B cell (primary cell): ENCODE measurements at regions not wholly inside any gene's neighbourhood (a gene's known extent, or its start where the extent isn't known, plus 50 kb on each side); places are given as distances from the start of the nearest gene placed in this dataset.
"Not testable (repeated sequence)": the region's sequence is repeated elsewhere in the genome, so short reads cannot be mapped to it uniquely, and the experiment has no call there.

Experiments
- ATAC-seq: fragments of 200-7000 bp; cut with Tn5 transposase; one replicate; pipeline ENCODE4 v1.10.0; 2021; ENCODE audit warnings: low read depth, mild to moderate bottlenecking, moderate number of reproducible peaks, moderate library complexity
- CTCF ChIA-PET: fragments of 350-600 bp; sonication (Branson Sonifier 250); formaldehyde crosslinking; loops from one replicate; lab custom pipeline; 2021; ENCODE audit warnings: antibody characterized with exemption, inconsistent platforms; lab: Charles Lee
- POLR2A ChIA-PET: fragments of 350-600 bp; sonication (Branson Sonifier 250); formaldehyde crosslinking; loops from one replicate; lab custom pipeline; 2021; ENCODE audit warnings: antibody characterized with exemption; lab: Charles Lee
- DNase-seq: peaks from one replicate; pipeline ENCODE4 v3.0.0; 2013
- H2AFZ ChIP-seq: 2 replicates; pipeline ENCODE4 v1.6.1; 2012; ENCODE audit warnings: mild to moderate bottlenecking, low read depth, low read length; ENCODE audit not compliant: insufficient read depth, poor library complexity, severe bottlenecking
- H3K27ac ChIP-seq, 2 donors: 1 replicate in 1 of 2; 2 replicates in 1 of 2; pipeline ENCODE4 v1.5.1; 2012 to 2013; ENCODE audit warnings: low read length in 2 of 2, mild to moderate bottlenecking in 2 of 2, moderate library complexity in 1 of 2
- H3K27me3 ChIP-seq, 4 experiments: fragments of 200-600 bp in 1 of 4; sonication (generic) in 1 of 4; replicated peaks in 1 of 4; 1 replicate in 2 of 4; 2 replicates in 2 of 4; pipeline versions ENCODE4 v1.6.1 to v1.7.0; 2013 to 2016; ENCODE audit warnings: low read length in 3 of 4, mild to moderate bottlenecking in 2 of 4, mixed read lengths in 1 of 4, moderate library complexity in 1 of 4; ENCODE audit not compliant: insufficient read depth in 4 of 4, control insufficient read depth in 3 of 4; ENCODE audit errors: control extremely low read depth in 1 of 4
- H3K36me3 ChIP-seq, 2 experiments: replicated peaks in 1 of 2; 1 replicate in 1 of 2; 2 replicates in 1 of 2; pipeline versions ENCODE4 v1.6.1 to v1.7.1; 2013; ENCODE audit warnings: low read length in 1 of 2; ENCODE audit not compliant: insufficient read depth in 2 of 2, control insufficient read depth in 1 of 2; ENCODE audit errors: control extremely low read depth in 1 of 2, extremely low read depth in 1 of 2
- H3K4me1 ChIP-seq, 2 donors: fragments of 200-600 bp in 1 of 2; sonication (generic) in 1 of 2; 1 replicate in 1 of 2; 2 replicates in 1 of 2; pipeline versions ENCODE4 v1.5.1 to v1.6.1; 2013 to 2017; ENCODE audit warnings: low read length in 2 of 2; ENCODE audit not compliant: control insufficient read depth in 2 of 2, insufficient read depth in 2 of 2
- H3K4me2 ChIP-seq: replicated peaks from 2 replicates; pipeline ENCODE3; 2012; ENCODE audit warnings: mild to moderate bottlenecking, low read depth, low read length; ENCODE audit not compliant: poor library complexity, severe bottlenecking
- H3K4me3 ChIP-seq, 5 experiments: fragments of 200-600 bp in 1 of 5; sonication (generic) in 1 of 5; 1 replicate in 3 of 5; 2 replicates in 2 of 5; pipeline versions ENCODE4 v1.5.1 to v1.7.0; 2011 to 2016; ENCODE audit warnings: low read length in 4 of 5, mild to moderate bottlenecking in 4 of 5, low read depth in 2 of 5, control low read depth in 1 of 5, moderate library complexity in 1 of 5; ENCODE audit not compliant: insufficient read depth in 1 of 5; ENCODE audit errors: control extremely low read depth in 1 of 5, extremely low read depth in 1 of 5
- H3K79me2 ChIP-seq: fragments of 200-600 bp; sonication (generic); one replicate; pipeline ENCODE4 v1.6.0; 2016; ENCODE audit warnings: low read length; ENCODE audit not compliant: control insufficient read depth, insufficient read depth
- H3K9ac ChIP-seq: fragments of 200-600 bp; sonication (generic); 2 replicates; pipeline ENCODE4 v1.6.1; 2017; ENCODE audit warnings: mild to moderate bottlenecking, low read length, moderate library complexity
- H3K9me3 ChIP-seq, 3 donors: one replicate each; pipeline versions ENCODE4 v1.6.1 to v1.7.1; 2013; ENCODE audit warnings: low read length in 2 of 3; ENCODE audit not compliant: control insufficient read depth in 2 of 3, insufficient read depth in 1 of 3; ENCODE audit errors: control extremely low read depth in 1 of 3
- H4K20me1 ChIP-seq: 2 replicates; pipeline ENCODE4 v1.6.0; 2012; ENCODE audit warnings: mild to moderate bottlenecking, low read length; ENCODE audit not compliant: insufficient read depth, control insufficient read depth, poor library complexity, severe bottlenecking
- H3K27ac Mint-ChIP-seq: one replicate; pipeline ENCODE4 v1.8.0; 2021; ENCODE audit warnings: mixed read lengths
- H3K27me3 Mint-ChIP-seq: one replicate; pipeline ENCODE4 v1.8.0; 2021; ENCODE audit warnings: mixed read lengths
- H3K4me1 Mint-ChIP-seq: one replicate; pipeline ENCODE4 v1.8.0; 2021; ENCODE audit warnings: mixed read lengths
- H3K4me3 Mint-ChIP-seq: one replicate; pipeline ENCODE4 v1.8.0; 2021; ENCODE audit warnings: mixed read lengths
- H3K9me3 Mint-ChIP-seq: one replicate; pipeline ENCODE4 v1.8.0; 2022; ENCODE audit warnings: mixed read lengths; ENCODE audit not compliant: insufficient read depth
- whole genome bisulfite sequencing: methylation state at CpG from one replicate; pipeline ENCODE4 v1.1.5; 2013; ENCODE audit warnings: missing lambda C conversion rate; ENCODE audit not compliant: insufficient coverage; 5-methylcytosine and 5-hydroxymethylcytosine counted together
- intact Hi-C: fragments of 100-400 bp; cut with micrococcal nuclease; formaldehyde crosslinking; loops from one replicate; pipeline ENCODE4 v1.10.0; 2022

DNA sequence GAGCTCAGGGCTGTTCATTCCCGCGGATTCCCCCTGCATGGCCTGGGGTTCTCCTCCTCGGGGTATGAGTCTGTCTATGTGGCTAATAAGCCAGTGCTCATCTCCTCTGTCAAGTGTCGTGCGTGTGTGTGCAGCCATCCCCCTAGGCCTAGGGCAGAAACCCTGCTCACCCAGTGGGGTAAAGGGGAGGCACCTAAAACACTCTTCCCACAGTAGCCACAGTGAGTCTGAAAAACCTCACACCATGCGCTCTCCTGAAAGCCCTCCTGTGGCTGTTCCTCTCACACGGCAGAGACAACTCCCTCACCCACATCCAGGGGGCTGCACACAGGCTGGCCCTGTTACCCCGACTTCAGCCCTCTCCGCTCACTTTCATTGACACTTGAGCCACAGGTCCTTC is 71.0 kb upstream of the GOLGA6L22 start:
- H3K4me3 Mint-ChIP-seq, POLR2A ChIA-PET, H3K4me1 Mint-ChIP-seq, ATAC-seq, H3K9me3 ChIP-seq, DNase-seq, H3K9me3 Mint-ChIP-seq, H3K27me3 ChIP-seq, H3K79me2 ChIP-seq, H3K4me3 ChIP-seq, H3K9ac ChIP-seq, H2AFZ ChIP-seq, H3K4me1 ChIP-seq, CTCF ChIA-PET, intact Hi-C loops, H3K36me3 ChIP-seq, H4K20me1 ChIP-seq, H3K27ac Mint-ChIP-seq, H3K27ac ChIP-seq, H3K27me3 Mint-ChIP-seq, H3K4me2 ChIP-seq: not testable (repeated sequence)
- WGBS = no CpG with 5 or more reads among the region's 9 CpGs

DNA sequence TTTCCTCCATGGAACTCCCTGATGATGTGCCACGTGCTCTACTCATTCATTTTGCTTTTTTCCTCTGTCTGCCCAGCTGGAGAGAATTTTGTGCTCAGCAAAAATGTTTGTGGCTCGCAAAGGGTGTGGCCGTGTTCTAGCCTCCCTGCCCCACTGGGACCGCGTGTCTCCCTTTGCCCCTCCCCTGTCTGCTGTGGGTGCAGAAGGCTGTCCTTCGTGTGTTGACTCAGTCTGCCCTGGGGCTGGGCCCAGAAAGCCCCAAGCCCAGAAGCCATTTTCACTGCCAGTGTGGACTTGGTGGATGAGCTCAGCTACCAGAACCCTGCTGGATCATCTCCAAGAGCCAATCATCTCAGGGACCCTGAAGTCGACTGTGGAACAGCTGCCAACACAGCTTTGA is 70.3 kb upstream of the GOLGA6L22 start:
- intact Hi-C loops, H3K27ac ChIP-seq, H3K79me2 ChIP-seq, H3K27me3 ChIP-seq, CTCF ChIA-PET, H3K27ac Mint-ChIP-seq, H4K20me1 ChIP-seq, POLR2A ChIA-PET, DNase-seq, H3K9me3 ChIP-seq, H3K4me3 Mint-ChIP-seq, H3K4me1 Mint-ChIP-seq, H3K27me3 Mint-ChIP-seq, H3K4me1 ChIP-seq, H3K4me3 ChIP-seq, ATAC-seq, H3K4me2 ChIP-seq, H3K9ac ChIP-seq, H3K36me3 ChIP-seq, H2AFZ ChIP-seq, H3K9me3 Mint-ChIP-seq: not testable (repeated sequence)
- WGBS = no CpG with 5 or more reads among the region's 7 CpGs

DNA sequence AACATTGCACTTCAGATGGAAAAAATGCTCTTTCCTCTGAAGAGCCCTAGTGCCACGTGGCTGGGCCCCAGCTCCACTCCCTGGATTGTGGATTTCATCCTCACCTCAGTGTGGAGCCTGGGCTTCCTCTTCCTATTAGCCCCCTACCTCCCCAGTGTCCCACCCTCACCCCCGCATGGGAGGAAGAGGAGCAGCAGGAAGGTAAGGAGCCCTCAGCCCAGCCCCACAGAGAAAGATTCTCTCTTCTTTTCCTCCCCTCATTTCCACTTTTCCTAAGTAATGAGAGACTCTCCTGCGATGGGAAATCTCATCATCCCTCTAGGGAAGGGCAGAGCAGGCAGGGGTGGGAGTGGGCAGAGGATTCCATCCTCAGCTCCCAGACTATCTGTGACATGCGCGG is 57.5 kb upstream of the GOLGA6L22 start:
- H3K4me1 ChIP-seq, H3K27ac Mint-ChIP-seq, DNase-seq, intact Hi-C loops, H3K4me1 Mint-ChIP-seq, H3K9me3 Mint-ChIP-seq, H3K4me3 Mint-ChIP-seq, H3K9ac ChIP-seq, H3K27me3 Mint-ChIP-seq, H3K27ac ChIP-seq, CTCF ChIA-PET, H3K4me2 ChIP-seq, POLR2A ChIA-PET, H4K20me1 ChIP-seq, H3K36me3 ChIP-seq, H3K4me3 ChIP-seq, ATAC-seq, H3K9me3 ChIP-seq, H3K27me3 ChIP-seq, H3K79me2 ChIP-seq, H2AFZ ChIP-seq: not testable (repeated sequence)
- WGBS = no CpG with 5 or more reads among the region's 5 CpGs

- H3K4me3 ChIP-seq, H3K27me3 Mint-ChIP-seq, H4K20me1 ChIP-seq, H2AFZ ChIP-seq, H3K9me3 ChIP-seq, intact Hi-C loops, H3K36me3 ChIP-seq, H3K27ac Mint-ChIP-seq, H3K4me1 Mint-ChIP-seq, H3K4me3 Mint-ChIP-seq, ATAC-seq, H3K9ac ChIP-seq, H3K79me2 ChIP-seq, H3K4me1 ChIP-seq, H3K27ac ChIP-seq, DNase-seq, H3K9me3 Mint-ChIP-seq, H3K27me3 ChIP-seq, POLR2A ChIA-PET, H3K4me2 ChIP-seq, CTCF ChIA-PET: not testable (repeated sequence)
- WGBS = no CpG with 5 or more reads among the region's 7 CpGs
Observed at GRCh38 chr15:22401703-22402102, 57.0 kb upstream of the GOLGA6L22 start.
